Astrocyte (in vitro differentiated cells and primary cell): ENCODE measurements at regions not wholly inside any gene's neighbourhood (a gene's known extent, or its start where the extent isn't known, plus 50 kb on each side); places are given as distances from the start of the nearest gene placed in this dataset.

Experiments used
- DNase-seq: peaks from one replicate; pipeline ENCODE4 v3.0.0-alpha.2; 2010; ENCODE audit warnings: low read depth
- FAIRE-seq: peaks from 2 replicates; lab custom pipeline; 2011; peaks lifted over from hg19 to GRCh38; lab: Jason Lieb, UNC
- H2AFZ ChIP-seq: 2 replicates; pipeline ENCODE4 v1.6.0; 2012; ENCODE audit warnings: low read depth, low read length, inconsistent platforms
- H3K27ac ChIP-seq: 2 replicates; pipeline ENCODE4 v1.5.1; 2011; ENCODE audit warnings: low read depth, low read length, inconsistent platforms
- H3K27me3 ChIP-seq: 2 replicates; pipeline ENCODE4 v1.6.0; 2011; ENCODE audit warnings: low read length, inconsistent platforms; ENCODE audit not compliant: insufficient read depth
- H3K36me3 ChIP-seq: 2 replicates; pipeline ENCODE4 v1.5.1; 2011; ENCODE audit warnings: low read length, inconsistent platforms; ENCODE audit not compliant: insufficient read depth
- H3K4me1 ChIP-seq: 2 replicates; pipeline ENCODE4 v1.5.1; 2011; ENCODE audit warnings: low read length, inconsistent platforms; ENCODE audit not compliant: insufficient read depth
- H3K4me2 ChIP-seq: 2 replicates; pipeline ENCODE4 v1.6.0; 2012; ENCODE audit warnings: low read length, inconsistent platforms
- H3K4me3 ChIP-seq: 2 replicates; pipeline ENCODE4 v1.5.1; 2011; ENCODE audit warnings: low read depth, mild to moderate bottlenecking, low read length, inconsistent platforms; ENCODE audit not compliant: insufficient read depth
- H3K79me2 ChIP-seq: 2 replicates; pipeline ENCODE4 v1.6.0; 2012; ENCODE audit warnings: mild to moderate bottlenecking, low read length, inconsistent platforms; ENCODE audit not compliant: insufficient read depth
- H3K9ac ChIP-seq: 2 replicates; pipeline ENCODE4 v1.6.0; 2012; ENCODE audit warnings: mild to moderate bottlenecking, low read length, inconsistent platforms
- H3K9me3 ChIP-seq: 2 replicates; pipeline ENCODE4 v1.5.1; 2012; ENCODE audit warnings: low read depth, mild to moderate bottlenecking, low read length, inconsistent platforms; ENCODE audit not compliant: insufficient read depth
- H4K20me1 ChIP-seq: 2 replicates; pipeline ENCODE4 v1.6.0; 2012; ENCODE audit warnings: low read length, inconsistent platforms; ENCODE audit not compliant: insufficient read depth
- H3K27ac Mint-ChIP-seq: one replicate; pipeline ENCODE4 v1.8.0; 2021; ENCODE audit warnings: mild to moderate bottlenecking, mixed read lengths; ENCODE audit not compliant: unreplicated experiment
- H3K27me3 Mint-ChIP-seq: one replicate; pipeline ENCODE4 v1.8.0; 2021; ENCODE audit warnings: low read depth, mixed read lengths; ENCODE audit not compliant: unreplicated experiment
- H3K36me3 Mint-ChIP-seq: one replicate; pipeline ENCODE4 v1.8.0; 2021; ENCODE audit warnings: low read depth, mixed read lengths; ENCODE audit not compliant: unreplicated experiment
- H3K4me1 Mint-ChIP-seq: one replicate; pipeline ENCODE4 v1.8.0; 2021; ENCODE audit warnings: low read depth, mixed read lengths; ENCODE audit not compliant: unreplicated experiment
- H3K4me3 Mint-ChIP-seq: one replicate; pipeline ENCODE4 v1.8.0; 2021; ENCODE audit warnings: mild to moderate bottlenecking, moderate library complexity, mixed read lengths; ENCODE audit not compliant: unreplicated experiment
- H3K9me3 Mint-ChIP-seq: one replicate; pipeline ENCODE4 v1.8.0; 2021; ENCODE audit warnings: mild to moderate bottlenecking, mixed read lengths; ENCODE audit not compliant: unreplicated experiment
- CTCF ChIP-seq: IDR thresholded peaks from 2 replicates; pipeline ENCODE4 v1.5.1; 2011; ENCODE audit warnings: low read depth, mild to moderate bottlenecking, inconsistent platforms, low read length, moderate library complexity; ENCODE audit not compliant: insufficient read depth
- EZH2 ChIP-seq: IDR thresholded peaks from 2 replicates; pipeline ENCODE4 v1.6.1; 2012; ENCODE audit warnings: mild to moderate bottlenecking, low read length, inconsistent platforms; ENCODE audit not compliant: insufficient read depth

- Mint-ChIP-seq H3K4me1 (no peaks in the 10 kb centered on the region), H3K27ac (no peak overlapping the region), H3K4me3 (no peak overlapping the region), H3K36me3 (no peaks in the 10 kb centered on the region), H3K27me3 (no peaks in the 10 kb centered on the region), H3K9me3 (peaks cover 3% of the 10 kb centered on the region)
- TF ChIP-seq EZH2 = no peak
- no peak overlapping the region for H3K4me2 ChIP-seq
- H3K27me3 ChIP-seq = no peaks in the 10 kb centered on the region
- no peak for FAIRE-seq
- H3K4me3 ChIP-seq = no peak overlapping the region
- no peaks in the 10 kb centered on the region for H3K4me1 ChIP-seq
- H3K27ac ChIP-seq = no peak overlapping the region
- H3K36me3 ChIP-seq = no peaks in the 10 kb centered on the region
- DNase-seq = no peak
- no peak overlapping the region for H3K9ac ChIP-seq
- H3K79me2 ChIP-seq = no peaks in the 10 kb centered on the region
- H2AFZ ChIP-seq = no peak overlapping the region
- H3K9me3 ChIP-seq = no peaks in the 10 kb centered on the region
- H4K20me1 ChIP-seq = no peaks in the 10 kb centered on the region
Observed at GRCh38 chr18:70554854-70555445, 266.1 kb downstream of the SOCS6 start.

- Histone ChIP-seq H3K4me3 (no peak overlapping the region), H3K4me1 (no peaks in the 10 kb centered on the region), H3K79me2 (no peaks in the 10 kb centered on the region), H3K9me3 (no peaks in the 10 kb centered on the region), H3K9ac (no peak overlapping the region), H3K36me3 (no peaks in the 10 kb centered on the region), H2AFZ (no peak overlapping the region), H3K4me2 (no peak overlapping the region), H3K27ac (no peak overlapping the region), H3K27me3 (no peaks in the 10 kb centered on the region), H4K20me1 (no peaks in the 10 kb centered on the region)
- no peak for TF ChIP-seq CTCF
- no peak for TF ChIP-seq EZH2
- Mint-ChIP-seq H3K4me1 (no peaks in the 10 kb centered on the region), H3K36me3 (no peaks in the 10 kb centered on the region), H3K9me3 (peaks cover 6% of the 10 kb centered on the region), H3K27me3 (no peaks in the 10 kb centered on the region), H3K4me3 (no peak overlapping the region), H3K27ac (no peak overlapping the region)
- no peak for DNase-seq
- FAIRE-seq = no peak
Observed at GRCh38 chr18:70553936-70554260, 265.1 kb downstream of the SOCS6 start.

- no peaks in the 10 kb centered on the region for H3K27me3 Mint-ChIP-seq
- no peak overlapping the region for H3K4me3 ChIP-seq
- H4K20me1 ChIP-seq = no peaks in the 10 kb centered on the region
- no peak for FAIRE-seq
- no peak overlapping the region for H3K27ac Mint-ChIP-seq
- no peaks in the 10 kb centered on the region for H3K9me3 ChIP-seq
- H3K36me3 Mint-ChIP-seq = no peaks in the 10 kb centered on the region
- H3K27me3 ChIP-seq = no peaks in the 10 kb centered on the region
- no peak overlapping the region for H3K4me3 Mint-ChIP-seq
- TF ChIP-seq CTCF (no peak), EZH2 (no peak)
- H3K4me2 ChIP-seq = no peak overlapping the region
- H3K36me3 ChIP-seq = no peaks in the 10 kb centered on the region
- no peaks in the 10 kb centered on the region for H3K79me2 ChIP-seq
- no peaks in the 10 kb centered on the region for H3K4me1 ChIP-seq
- DNase-seq = no peak
- no peak overlapping the region for H2AFZ ChIP-seq
- no peak overlapping the region for H3K9ac ChIP-seq
- no peak overlapping the region for H3K27ac ChIP-seq
- H3K4me1 Mint-ChIP-seq = no peaks in the 10 kb centered on the region
- H3K9me3 Mint-ChIP-seq = peaks cover 6% of the 10 kb centered on the region
Observed at GRCh38 chr18:70553245-70553935, 264.5 kb downstream of the SOCS6 start.
